HepG2 (cell line): ENCODE measurements at regions not wholly inside any gene's neighbourhood (a gene's known extent, or its start where the extent isn't known, plus 50 kb on each side); places are given as distances from the start of the nearest gene placed in this dataset.
A peak's percentile ranks its signal among the peaks of the same experiment; 100 is the strongest.

ENCODE experiments used
- CEBPB ChIP-seq: IDR thresholded peaks from 2 replicates; pipeline ENCODE4 v1.6.1; 2011; ENCODE audit warnings: low read depth, low read length, improper control_type of control experiment, borderline replicate concordance
- CREB1 ChIP-seq, 2 experiments: fragments of 450-650 bp in 1 of 2; IDR thresholded peaks; 2 replicates each; pipeline ENCODE4 v1.6.1; 2016 to 2017; ENCODE audit warnings: control low read depth in 1 of 2, mild to moderate bottlenecking in 1 of 2, missing compliant biosample characterization in 1 of 2, missing genetic modification characterization in 1 of 2
- ETV5 ChIP-seq: IDR thresholded peaks from 2 replicates; pipeline ENCODE4 v1.6.1; 2018; ENCODE audit warnings: missing biosample characterization, missing genetic modification reagents, inconsistent platforms, borderline replicate concordance
- FOXA1 ChIP-seq, 2 experiments: fragments of 450-650 bp in 1 of 2; sonication (generic) in 1 of 2; formaldehyde crosslinking in 1 of 2; IDR thresholded peaks; 2 replicates each; pipeline versions ENCODE4 v1.4.0 to v1.6.1; 2016 to 2020; ENCODE audit warnings: missing genetic modification reagents in 1 of 2
- HOMEZ ChIP-seq: IDR thresholded peaks from 2 replicates; pipeline ENCODE4 v1.6.1; 2016; ENCODE audit warnings: low read depth
- HOXA5 ChIP-seq: sonication (generic); formaldehyde crosslinking; IDR thresholded peaks from 2 replicates; pipeline ENCODE4 v1.4.0; 2020; ENCODE audit warnings: missing genetic modification reagents
- ISL2 ChIP-seq: sonication (generic); formaldehyde crosslinking; IDR thresholded peaks from 2 replicates; pipeline ENCODE4 v1.5.0; 2020; ENCODE audit warnings: missing genetic modification reagents
- JDP2 ChIP-seq: sonication (generic); formaldehyde crosslinking; IDR thresholded peaks from 2 replicates; pipeline ENCODE4 v1.8.1; 2022; ENCODE audit warnings: missing genetic modification reagents, borderline replicate concordance
- MAFK ChIP-seq, 2 experiments: IDR thresholded peaks in 1 of 2; conservative IDR thresholded peaks in 1 of 2; 2 replicates each; pipeline ENCODE4 v1.6.1; 2011; ENCODE audit warnings: improper control_type of control experiment in 2 of 2, low read length in 2 of 2
- MEF2D ChIP-seq: sonication (generic); formaldehyde crosslinking; IDR thresholded peaks from 2 replicates; pipeline ENCODE4 v1.5.1; 2020; ENCODE audit warnings: mild to moderate bottlenecking, missing genetic modification reagents
- SMARCE1 ChIP-seq: fragments of 450-650 bp; IDR thresholded peaks from 2 replicates; pipeline ENCODE4 v1.6.1; 2017; ENCODE audit warnings: borderline replicate concordance
- SOX13 ChIP-seq, 3 experiments: fragments of 450-650 bp in 1 of 3; sonication (generic) in 1 of 3; formaldehyde crosslinking in 1 of 3; IDR thresholded peaks in 2 of 3; conservative IDR thresholded peaks in 1 of 3; 2 replicates each; pipeline versions ENCODE4 v1.5.0 to v1.6.1; 2016 to 2020; ENCODE audit warnings: antibody characterized with exemption in 1 of 3, mild to moderate bottlenecking in 1 of 3, missing compliant biosample characterization in 1 of 3, missing genetic modification reagents in 1 of 3, moderate library complexity in 1 of 3
- TFE3 ChIP-seq: IDR thresholded peaks from 2 replicates; pipeline ENCODE4 v1.6.1; 2016
- XRCC5 ChIP-seq: fragments of 200-400 bp; formaldehyde crosslinking; optimal IDR thresholded peaks from 2 replicates; pipeline ENCODE3; 2017; ENCODE audit warnings: mild to moderate bottlenecking, low read length
- ZKSCAN8 ChIP-seq: IDR thresholded peaks from 2 replicates; pipeline ENCODE4 v1.6.1; 2016; ENCODE audit warnings: borderline replicate concordance, missing genetic modification reagents, missing compliant biosample characterization
- ZNF138 ChIP-seq: sonication (generic); formaldehyde crosslinking; IDR thresholded peaks from 2 replicates; pipeline ENCODE4 v1.5.0; 2020; ENCODE audit warnings: mild to moderate bottlenecking, low read depth, missing genetic modification reagents
- ZNF629 ChIP-seq: sonication (generic); formaldehyde crosslinking; conservative IDR thresholded peaks from 2 replicates; pipeline ENCODE4 v1.5.0; 2020; ENCODE audit warnings: missing genetic modification reagents

GRCh38 chr6:139925894-139926641 is 551.6 kb upstream of the CITED2 start (continued):
- TF ChIP-seq ETV5 (peak; percentile 33; the same call in 1 of the 2 replicates), CEBPB (peak; percentile 64; the same call in 1 of the 2 replicates), XRCC5 (peak; percentile 58), ISL2 (CRISPR knock-in tag) (peak; percentile 55; the same call in 1 of the 2 replicates), HOXA5 (peak; percentile 43; the same call in 1 of the 2 replicates), ZNF629 (CRISPR knock-in tag) (peak; percentile 30; the same call in 1 of the 2 replicates), SOX13 (IDR thresholded peaks at IDR 0.05) (no peak), SOX13 (CRISPR knock-in tag; conservative IDR thresholded peaks at IDR 0.05 in 1 of 2, IDR thresholded peaks at IDR 0.05 in 1 of 2) (peak in 1 of 2 experiments; percentile 30; a peak in 1 of 4 replicates), ZNF138 (CRISPR knock-in tag) (no peak), CREB1 (IDR thresholded peaks at IDR 0.05) (no peak), CREB1 (CRISPR knock-in tag; IDR thresholded peaks at IDR 0.05) (peak; percentile 51; the same call in 1 of the 2 replicates), MEF2D (peak; percentile 82), JDP2 (CRISPR knock-in tag) (no peak), SMARCE1 (no peak), FOXA1 (IDR thresholded peaks at IDR 0.05) (0 out of 2 replicates have a peak, but pooled peaks have one; percentile 4), FOXA1 (CRISPR knock-in tag; IDR thresholded peaks at IDR 0.05) (peak; percentile 77), MAFK (conservative IDR thresholded peaks at IDR 0.05 in 1 of 2, IDR thresholded peaks at IDR 0.05 in 1 of 2; ENCODE audit: low read length in 2 of 2) (0 out of 4 replicates have a peak, but pooled peaks of 1 of the 2 experiments have one; percentile 0), TFE3 (CRISPR knock-in tag) (0 out of 2 replicates have a peak, but pooled peaks have one; percentile 23), HOMEZ (CRISPR knock-in tag) (peak; percentile 82; the same call in 1 of the 2 replicates), ZKSCAN8 (0 out of 2 replicates have a peak, but pooled peaks have one; percentile 59)
